Ammon's horn (tissue), 1 donor: ENCODE measurements at regions not wholly inside any gene's neighbourhood (a gene's known extent, or its start where the extent isn't known, plus 50 kb on each side); places are given as distances from the start of the nearest gene placed in this dataset.
A peak's percentile ranks its signal among the peaks of the same experiment; 100 is the strongest.
"Not testable (repeated sequence)": the region's sequence is repeated elsewhere in the genome, so short reads cannot be mapped to it uniquely, and the experiment has no call there.

Source experiments
- DNase-seq: peaks from one replicate; pipeline ENCODE4 v3.0.0-alpha.2; 2016; ENCODE audit warnings: low spot score

DNA sequence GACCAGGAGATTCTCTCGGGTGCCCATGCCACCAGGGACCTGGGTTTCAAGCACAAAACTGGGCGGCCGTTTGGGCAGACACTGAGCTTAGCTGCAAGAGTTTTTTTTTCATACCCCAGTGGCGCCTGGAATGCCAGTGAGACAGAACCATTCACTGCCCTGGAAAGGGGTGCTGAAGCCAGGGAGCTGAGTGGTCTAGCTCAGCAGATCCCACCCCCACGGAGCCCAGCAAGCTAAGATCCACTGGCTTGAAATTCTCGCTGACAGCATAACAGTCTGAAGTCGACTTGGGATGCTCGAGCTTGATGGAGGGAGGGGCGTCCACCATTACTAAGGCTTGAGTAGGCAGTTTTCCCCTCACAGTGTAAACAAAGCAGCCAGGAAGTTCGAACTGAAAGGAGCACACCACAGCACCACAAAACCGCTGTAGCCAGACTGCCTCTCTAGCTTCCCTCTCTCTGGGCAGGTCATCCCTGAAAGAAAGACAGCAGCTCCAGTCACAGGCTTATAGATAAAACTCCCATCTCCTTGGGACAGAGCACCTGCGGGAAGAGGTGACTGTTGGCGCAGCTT lies 157.7 kb downstream of the GIPC2 start:
- not testable (repeated sequence) for DNase-seq

- DNase-seq, result no peak
These were observed 164.4 kb downstream of the GIPC2 start for GRCh38 chr1:78210175-78210574.

- no peak for DNase-seq
These were observed 165.8 kb downstream of the GIPC2 start for GRCh38 chr1:78211483-78212092.

- no peak for DNase-seq
These were observed 168.6 kb downstream of the GIPC2 start for GRCh38 chr1:78214334-78214733.

GRCh38 chr1:78222225-78222959 lies 176.6 kb downstream of the GIPC2 start:
- no peak for DNase-seq

GRCh38 chr1:78222960-78223358 lies 177.2 kb downstream of the GIPC2 start:
- DNase-seq, result no peak

GRCh38 chr1:78223417-78224215 lies 177.8 kb downstream of the GIPC2 start:
- no peak for DNase-seq

DNA sequence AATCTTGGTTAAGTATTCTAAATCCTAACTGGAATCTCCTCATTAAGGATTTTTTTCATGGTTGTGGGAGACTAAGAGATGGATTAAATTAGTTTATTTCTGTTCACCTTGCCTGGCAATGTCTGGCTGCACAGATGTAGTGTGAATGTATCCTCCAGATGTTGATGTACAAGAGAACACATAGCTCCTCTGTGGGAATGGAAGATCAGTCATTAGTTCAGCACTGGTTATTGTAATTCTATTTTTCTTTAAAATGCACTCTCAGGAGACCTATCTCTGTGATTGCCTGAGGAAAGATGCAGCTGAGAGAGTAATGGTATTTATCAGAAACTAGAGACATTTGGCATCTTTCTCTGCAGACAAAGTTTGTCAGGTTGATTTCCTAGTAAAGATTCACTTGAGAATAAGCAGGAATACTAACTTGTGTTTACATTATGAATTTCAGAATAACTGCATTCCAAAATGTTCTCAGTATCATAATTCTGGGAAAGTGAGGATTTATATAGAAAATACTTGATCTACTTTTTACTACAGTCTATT lies 178.6 kb downstream of the GIPC2 start:
- no peak for DNase-seq

GRCh38 chr1:78224861-78225552 lies 179.2 kb downstream of the GIPC2 start:
- DNase-seq, result no peak

- no peak for DNase-seq
These were observed 181.0 kb downstream of the GIPC2 start for GRCh38 chr1:78226784-78227183.

DNA sequence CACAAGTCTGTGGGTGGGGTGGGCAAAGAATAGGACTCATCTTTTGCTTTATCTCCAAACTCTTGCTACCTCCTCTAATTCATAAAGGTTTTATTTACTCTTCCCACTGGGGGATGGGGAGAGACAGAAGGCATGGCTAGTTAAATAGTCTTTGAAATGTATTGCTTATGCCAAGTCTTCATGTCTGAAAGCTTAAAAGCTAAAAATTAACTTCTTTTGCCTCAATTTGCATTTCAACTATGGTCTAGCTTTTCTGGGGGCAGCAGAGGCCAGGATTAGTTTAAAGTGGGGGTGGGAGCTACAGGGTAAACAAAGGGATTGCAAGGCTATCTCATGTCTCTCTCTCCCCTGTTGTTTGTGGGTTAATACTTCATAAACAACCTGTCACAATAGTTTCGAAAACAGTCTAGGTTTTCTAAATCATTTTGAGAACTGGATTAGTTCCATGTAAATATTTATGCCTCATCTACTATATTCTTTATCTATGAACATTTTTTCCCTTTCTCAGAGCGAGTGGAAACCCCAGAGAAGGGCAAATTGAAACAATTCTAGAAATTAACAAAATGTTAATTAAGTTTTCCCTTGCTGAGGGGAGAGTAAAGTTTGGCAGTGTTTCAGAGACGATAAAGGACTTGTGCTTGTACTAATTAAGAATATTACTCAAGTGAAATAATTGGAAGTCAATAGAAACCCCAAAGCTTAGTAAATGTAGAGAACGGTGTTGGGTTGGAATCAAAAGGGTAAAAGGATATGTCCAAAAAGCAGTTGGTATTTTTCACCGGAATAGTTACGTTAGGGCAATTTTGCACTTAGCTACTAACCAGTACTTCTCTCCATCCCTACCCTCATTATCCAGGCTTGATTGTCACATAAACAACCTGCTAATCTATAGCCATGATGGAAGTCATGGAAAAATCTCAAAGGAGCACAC lies 182.2 kb downstream of the GIPC2 start:
- DNase-seq, result no peak

DNA sequence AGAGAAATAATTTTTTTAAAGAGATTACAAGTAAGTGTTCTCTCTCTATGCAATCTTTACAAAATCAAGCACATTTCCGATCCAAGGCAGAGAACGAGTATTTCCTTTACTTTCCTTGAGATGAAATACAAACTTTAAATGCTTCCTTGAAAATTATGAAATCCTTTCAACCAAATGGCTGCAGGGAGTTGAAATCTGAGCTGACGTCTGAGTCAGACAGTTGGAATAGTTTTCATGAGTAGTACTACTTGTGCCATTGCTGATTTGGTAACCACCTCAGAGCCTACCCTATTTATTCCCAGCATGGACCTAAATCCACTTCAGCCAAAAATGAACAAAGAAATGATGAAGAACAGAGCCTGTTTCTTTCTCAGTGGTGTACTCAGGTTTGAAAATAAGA lies 183.6 kb downstream of the GIPC2 start:
- DNase-seq, result no peak

- DNase-seq, result no peak
These were observed 185.7 kb downstream of the GIPC2 start for GRCh38 chr1:78231477-78231876.

GRCh38 chr1:78231894-78232293 lies 186.1 kb downstream of the GIPC2 start:
- DNase-seq, result no peak

DNA sequence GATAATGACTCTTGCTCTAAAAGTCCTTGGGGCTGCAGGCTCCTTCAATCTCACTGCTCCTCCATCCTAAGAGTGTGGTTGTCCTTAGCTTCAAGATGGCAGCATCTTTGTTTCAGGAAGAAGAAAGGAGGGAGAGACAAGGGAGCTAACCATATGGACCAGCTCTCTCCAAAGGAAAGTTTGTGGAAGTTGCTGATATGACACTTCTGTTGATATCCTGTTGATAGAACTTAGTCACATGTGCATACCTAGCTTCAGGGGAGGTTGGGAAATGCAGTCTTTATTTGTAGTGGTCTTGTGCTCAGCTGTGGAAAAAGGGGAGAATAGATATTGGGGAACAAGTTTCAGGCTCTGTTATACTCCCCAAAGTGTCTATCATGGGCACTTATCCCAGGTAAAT lies 186.9 kb downstream of the GIPC2 start:
- DNase-seq, result no peak

DNA sequence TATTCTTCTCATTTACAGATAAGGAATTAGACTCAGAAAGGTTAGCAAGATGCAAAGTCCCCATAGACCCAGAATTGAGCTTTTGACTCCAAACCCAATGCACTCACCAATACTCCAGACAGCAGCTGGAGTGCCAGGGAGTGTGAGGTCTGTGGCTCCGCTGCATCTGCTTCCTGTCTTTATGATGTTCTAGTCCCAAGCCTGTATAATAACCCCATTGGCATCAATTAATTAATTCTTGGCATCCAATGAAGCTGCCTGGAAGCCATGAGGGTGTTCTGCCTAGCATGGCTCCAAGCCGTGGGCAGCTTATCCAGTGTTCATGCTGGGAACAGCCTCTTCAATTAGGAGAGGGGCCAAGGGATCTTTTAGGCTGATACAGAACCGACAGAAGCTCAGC lies 188.7 kb downstream of the GIPC2 start:
- peak; percentile 42 for DNase-seq

DNA sequence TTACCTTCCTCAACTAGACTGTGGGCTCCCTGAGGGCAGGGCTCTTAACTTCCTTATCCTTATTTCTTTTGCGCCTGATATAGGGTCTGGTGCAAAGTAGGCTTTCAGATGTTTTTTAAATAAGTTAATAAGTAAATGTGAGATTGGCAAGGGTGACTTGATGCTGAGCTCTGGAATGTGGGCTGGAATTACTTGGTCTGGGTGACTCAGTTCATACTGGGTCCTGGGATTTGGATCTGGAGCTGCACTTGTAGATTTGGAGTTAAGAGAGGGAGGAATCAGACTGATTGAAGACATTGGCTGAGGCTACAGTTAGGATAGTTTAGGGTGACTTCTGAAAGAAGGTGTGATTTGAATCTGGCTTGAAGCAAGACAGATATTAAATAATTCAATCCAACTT lies 190.9 kb downstream of the GIPC2 start:
- no peak for DNase-seq

- no peak for DNase-seq
These were observed 191.7 kb downstream of the GIPC2 start for GRCh38 chr1:78237364-78237916.

DNA sequence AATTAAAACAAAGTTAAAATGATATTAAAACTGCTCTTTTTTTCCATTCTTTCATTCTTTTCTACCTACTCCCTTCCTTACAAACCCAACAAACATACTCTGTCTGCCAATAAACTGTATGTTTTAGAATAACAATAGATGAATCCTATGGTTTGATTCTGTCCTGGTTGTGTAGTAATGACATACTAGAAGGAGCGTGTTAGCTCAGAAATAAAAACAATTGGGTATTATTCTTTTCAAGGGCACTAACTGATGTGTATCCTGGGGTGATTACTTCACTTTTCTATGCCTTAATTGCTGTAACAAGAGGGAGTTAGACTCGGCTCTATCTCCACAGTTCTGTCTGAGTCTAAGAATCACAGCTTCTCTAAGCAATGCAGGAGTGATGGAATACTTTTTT lies 194.4 kb downstream of the GIPC2 start:
- no peak for DNase-seq

DNA sequence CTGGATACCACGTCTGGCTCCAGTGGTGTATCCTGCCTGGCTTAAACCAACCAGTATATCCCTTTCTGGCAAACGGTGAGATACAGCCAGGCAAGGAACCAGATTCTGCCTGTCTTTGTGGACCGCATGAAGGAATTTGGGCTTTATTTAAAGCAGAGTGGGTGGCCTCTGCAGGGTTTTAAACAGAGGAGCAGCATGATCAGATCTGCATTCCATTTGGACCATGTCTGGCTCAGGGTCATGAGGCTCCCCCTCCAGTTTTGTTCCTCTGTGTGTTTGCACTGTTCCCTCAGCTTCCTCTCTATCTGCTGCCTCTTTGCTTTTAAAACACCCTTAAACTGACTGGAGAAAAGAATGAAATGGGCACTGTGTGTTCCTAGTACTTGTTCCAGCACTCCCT lies 195.0 kb downstream of the GIPC2 start:
- no peak for DNase-seq
